Naive thymus-derived CD8-positive, alpha-beta T cell (primary cell): ENCODE measurements at regions not wholly inside any gene's neighbourhood (a gene's known extent, or its start where the extent isn't known, plus 50 kb on each side); places are given as distances from the start of the nearest gene placed in this dataset.
"Not testable (repeated sequence)": the region's sequence is repeated elsewhere in the genome, so short reads cannot be mapped to it uniquely, and the experiment has no call there.

Source experiments
- ATAC-seq, 2 donors: fragments of 150-1000 bp; cut with Tn5 transposase in 1 of 2; sonication (Bioruptor Pico), chemical (Tn5 transposase) in 1 of 2; 1 replicate in 1 of 2; 2 replicates in 1 of 2; pipeline ENCODE4 v1.10.0; 2021; ENCODE audit warnings: mild to moderate bottlenecking in 2 of 2, moderate library complexity in 2 of 2
- POLR2A ChIA-PET: fragments of 350-600 bp; sonication (Branson Sonifier 250); formaldehyde crosslinking; loops from one replicate; lab custom pipeline; 2021; ENCODE audit warnings: antibody characterized with exemption; lab: Charles Lee
- DNase-seq, 10 donors: peaks; one replicate each; pipeline versions ENCODE4 v3.0.0 to v3.0.0-alpha.2; 2020 to 2022
- H3K27ac Mint-ChIP-seq, 10 donors: one replicate each; pipeline ENCODE4 v1.8.0; 2020 to 2022; ENCODE audit warnings: mild to moderate bottlenecking in 10 of 10, mixed read lengths in 10 of 10, moderate library complexity in 4 of 10, inconsistent platforms in 1 of 10
- H3K27me3 Mint-ChIP-seq, 5 donors: one replicate each; pipeline ENCODE4 v1.8.0; 2021 to 2022; ENCODE audit warnings: mixed read lengths in 5 of 5
- H3K36me3 Mint-ChIP-seq, 3 donors: one replicate each; pipeline ENCODE4 v1.8.0; 2020 to 2022; ENCODE audit warnings: mixed read lengths in 3 of 3, mild to moderate bottlenecking in 2 of 3, inconsistent platforms in 1 of 3
- H3K4me1 Mint-ChIP-seq, 4 donors: one replicate each; pipeline ENCODE4 v1.8.0; 2021 to 2022; ENCODE audit warnings: mixed read lengths in 4 of 4
- H3K4me3 Mint-ChIP-seq, 10 donors: one replicate each; pipeline ENCODE4 v1.8.0; 2020 to 2022; ENCODE audit warnings: mild to moderate bottlenecking in 10 of 10, mixed read lengths in 10 of 10, moderate library complexity in 6 of 10, inconsistent platforms in 1 of 10
- H3K9me3 Mint-ChIP-seq, 9 donors: one replicate each; pipeline ENCODE4 v1.8.0; 2020 to 2022; ENCODE audit warnings: mixed read lengths in 9 of 9, mild to moderate bottlenecking in 3 of 9, inconsistent platforms in 1 of 9, moderate library complexity in 1 of 9

- H3K27me3 Mint-ChIP-seq, H3K9me3 Mint-ChIP-seq, H3K36me3 Mint-ChIP-seq, H3K4me3 Mint-ChIP-seq, DNase-seq, POLR2A ChIA-PET, ATAC-seq, H3K27ac Mint-ChIP-seq, H3K4me1 Mint-ChIP-seq: not testable (repeated sequence)
These were observed 651.4 kb downstream of the PCDH11X start for GRCh38 chrX:92430574-92430973.

GRCh38 chrX:92460539-92460938 lies 681.4 kb downstream of the PCDH11X start:
- H3K27ac Mint-ChIP-seq, H3K36me3 Mint-ChIP-seq, ATAC-seq, H3K4me1 Mint-ChIP-seq, POLR2A ChIA-PET, H3K9me3 Mint-ChIP-seq, H3K27me3 Mint-ChIP-seq, DNase-seq, H3K4me3 Mint-ChIP-seq: not testable (repeated sequence)

- H3K36me3 Mint-ChIP-seq, POLR2A ChIA-PET, H3K4me1 Mint-ChIP-seq, H3K4me3 Mint-ChIP-seq, H3K27me3 Mint-ChIP-seq, H3K9me3 Mint-ChIP-seq, H3K27ac Mint-ChIP-seq, DNase-seq, ATAC-seq: not testable (repeated sequence)
These were observed 701.0 kb downstream of the PCDH11X start for GRCh38 chrX:92480165-92480564.

- H3K4me3 Mint-ChIP-seq, H3K27ac Mint-ChIP-seq, H3K36me3 Mint-ChIP-seq: not testable (repeated sequence)
These were observed 706.3 kb downstream of the PCDH11X start for GRCh38 chrX:92485487-92485886.

GRCh38 chrX:92515270-92515669 lies 736.1 kb downstream of the PCDH11X start:
- POLR2A ChIA-PET, H3K27me3 Mint-ChIP-seq, DNase-seq, H3K27ac Mint-ChIP-seq, H3K36me3 Mint-ChIP-seq, H3K4me3 Mint-ChIP-seq, ATAC-seq, H3K9me3 Mint-ChIP-seq, H3K4me1 Mint-ChIP-seq: not testable (repeated sequence)

More at GRCh38 chrX:92485487-92485886, 706.3 kb downstream of the PCDH11X start:
- ATAC-seq, H3K4me1 Mint-ChIP-seq, DNase-seq, H3K9me3 Mint-ChIP-seq, H3K27me3 Mint-ChIP-seq, POLR2A ChIA-PET: not testable (repeated sequence)

- ATAC-seq, H3K36me3 Mint-ChIP-seq, H3K27me3 Mint-ChIP-seq, H3K4me3 Mint-ChIP-seq, H3K27ac Mint-ChIP-seq, H3K9me3 Mint-ChIP-seq, POLR2A ChIA-PET, DNase-seq, H3K4me1 Mint-ChIP-seq: not testable (repeated sequence)
These were observed 749.8 kb downstream of the PCDH11X start for GRCh38 chrX:92528995-92529394.

- H3K4me3 Mint-ChIP-seq, H3K27ac Mint-ChIP-seq, H3K4me1 Mint-ChIP-seq, H3K36me3 Mint-ChIP-seq, H3K27me3 Mint-ChIP-seq, H3K9me3 Mint-ChIP-seq, POLR2A ChIA-PET, DNase-seq, ATAC-seq: not testable (repeated sequence)
These were observed 761.3 kb downstream of the PCDH11X start for GRCh38 chrX:92540461-92540860.

GRCh38 chrX:92558323-92558722 lies 779.1 kb downstream of the PCDH11X start:
- H3K27me3 Mint-ChIP-seq, ATAC-seq, H3K4me1 Mint-ChIP-seq, DNase-seq, H3K4me3 Mint-ChIP-seq, H3K27ac Mint-ChIP-seq, H3K36me3 Mint-ChIP-seq, POLR2A ChIA-PET, H3K9me3 Mint-ChIP-seq: not testable (repeated sequence)

GRCh38 chrX:92558796-92559195 lies 779.6 kb downstream of the PCDH11X start:
- H3K9me3 Mint-ChIP-seq, DNase-seq, H3K4me3 Mint-ChIP-seq, H3K27ac Mint-ChIP-seq, H3K27me3 Mint-ChIP-seq, POLR2A ChIA-PET, H3K36me3 Mint-ChIP-seq, ATAC-seq, H3K4me1 Mint-ChIP-seq: not testable (repeated sequence)

GRCh38 chrX:92560083-92560482 lies 780.9 kb downstream of the PCDH11X start:
- H3K4me3 Mint-ChIP-seq, ATAC-seq, H3K36me3 Mint-ChIP-seq, H3K4me1 Mint-ChIP-seq, POLR2A ChIA-PET, H3K27me3 Mint-ChIP-seq, H3K27ac Mint-ChIP-seq, H3K9me3 Mint-ChIP-seq, DNase-seq: not testable (repeated sequence)

GRCh38 chrX:92570217-92570616 lies 791.0 kb downstream of the PCDH11X start:
- POLR2A ChIA-PET, H3K4me3 Mint-ChIP-seq: not testable (repeated sequence)

GRCh38 chrX:92586643-92587042 lies 807.5 kb downstream of the PCDH11X start:
- ATAC-seq, H3K9me3 Mint-ChIP-seq, H3K27ac Mint-ChIP-seq, H3K4me3 Mint-ChIP-seq, H3K27me3 Mint-ChIP-seq, POLR2A ChIA-PET, H3K36me3 Mint-ChIP-seq, H3K4me1 Mint-ChIP-seq, DNase-seq: not testable (repeated sequence)

More at GRCh38 chrX:92570217-92570616, 791.0 kb downstream of the PCDH11X start:
- DNase-seq, H3K4me1 Mint-ChIP-seq, ATAC-seq, H3K9me3 Mint-ChIP-seq, H3K36me3 Mint-ChIP-seq, H3K27ac Mint-ChIP-seq, H3K27me3 Mint-ChIP-seq: not testable (repeated sequence)

GRCh38 chrX:92589676-92590075 lies 810.5 kb downstream of the PCDH11X start:
- DNase-seq, POLR2A ChIA-PET: not testable (repeated sequence)

GRCh38 chrX:92590726-92591298 lies 811.6 kb downstream of the PCDH11X start:
- H3K36me3 Mint-ChIP-seq, POLR2A ChIA-PET, ATAC-seq, DNase-seq, H3K9me3 Mint-ChIP-seq, H3K4me1 Mint-ChIP-seq, H3K27ac Mint-ChIP-seq, H3K27me3 Mint-ChIP-seq, H3K4me3 Mint-ChIP-seq: not testable (repeated sequence)

More at GRCh38 chrX:92589676-92590075, 810.5 kb downstream of the PCDH11X start:
- not testable (repeated sequence) for H3K36me3 Mint-ChIP-seq, H3K4me1 Mint-ChIP-seq, H3K27me3 Mint-ChIP-seq, H3K4me3 Mint-ChIP-seq, H3K9me3 Mint-ChIP-seq, ATAC-seq, H3K27ac Mint-ChIP-seq
